A172 (cell line): ENCODE measurements at regions not wholly inside any gene's neighbourhood (a gene's known extent, or its start where the extent isn't known, plus 50 kb on each side); places are given as distances from the start of the nearest gene placed in this dataset.

ENCODE experiments used
- DNase-seq: peaks from one replicate; pipeline ENCODE4 v3.0.0-alpha.2; 2015; ENCODE audit warnings: low spot score

DNA sequence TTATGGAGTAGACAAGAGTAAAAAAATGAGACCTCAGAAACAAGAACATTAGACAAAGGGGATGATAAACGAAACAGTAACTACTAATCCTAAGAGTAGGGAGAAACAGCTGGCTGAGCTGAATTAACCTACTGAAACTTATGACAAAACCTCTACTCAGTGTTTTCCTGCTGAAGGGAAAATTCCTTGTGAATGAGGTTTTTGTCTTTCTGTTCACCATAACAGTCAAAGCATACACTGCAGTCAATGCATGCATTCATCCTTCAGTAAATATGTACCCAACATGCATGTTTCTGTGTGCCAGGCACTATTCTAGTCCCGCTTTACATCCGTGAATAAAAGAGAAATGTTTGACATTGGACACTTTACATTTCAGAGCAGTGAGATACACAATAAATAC lies 805.6 kb upstream of the KLHL29 start:
- DNase-seq, result no peak

DNA sequence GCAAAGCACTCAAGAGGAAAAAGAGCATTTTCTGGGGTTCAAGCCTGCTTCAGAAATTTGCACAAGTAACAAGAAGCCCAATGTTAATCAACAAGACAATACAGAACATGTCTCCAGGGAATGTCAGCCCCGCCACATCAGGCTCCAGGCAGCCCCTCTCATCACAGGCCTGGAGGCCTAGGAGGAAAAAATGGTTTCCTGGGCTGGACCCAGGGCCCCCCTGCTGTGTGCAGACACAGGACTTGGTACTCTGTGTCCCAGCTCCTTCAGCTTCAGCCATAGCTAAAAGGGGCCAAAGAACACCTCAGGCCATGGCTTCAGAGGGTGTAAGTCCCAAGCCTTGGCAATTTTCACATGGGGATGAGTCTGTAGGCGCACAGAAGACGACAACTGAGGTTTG lies 802.9 kb upstream of the KLHL29 start:
- DNase-seq, result no peak

DNA sequence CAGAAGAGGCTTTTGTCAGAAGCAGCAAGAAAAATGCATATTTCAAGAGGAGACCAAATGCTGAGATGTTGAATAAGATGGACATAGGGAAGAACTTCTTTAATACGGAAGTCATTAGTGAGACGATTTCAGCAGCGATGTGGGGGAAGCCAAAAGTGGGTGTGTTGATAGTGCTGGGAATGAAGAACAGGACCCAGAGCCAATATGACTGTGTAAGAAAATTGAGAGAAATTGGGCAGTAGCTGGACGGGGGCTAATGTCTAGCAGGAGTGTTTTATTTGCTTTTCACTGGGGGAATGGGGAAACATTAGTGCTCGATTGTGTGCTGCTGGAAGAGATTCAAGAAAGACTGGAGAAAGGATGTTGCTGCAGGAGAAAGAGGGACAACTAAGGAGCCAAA lies 788.7 kb upstream of the KLHL29 start:
- no peak for DNase-seq

DNA sequence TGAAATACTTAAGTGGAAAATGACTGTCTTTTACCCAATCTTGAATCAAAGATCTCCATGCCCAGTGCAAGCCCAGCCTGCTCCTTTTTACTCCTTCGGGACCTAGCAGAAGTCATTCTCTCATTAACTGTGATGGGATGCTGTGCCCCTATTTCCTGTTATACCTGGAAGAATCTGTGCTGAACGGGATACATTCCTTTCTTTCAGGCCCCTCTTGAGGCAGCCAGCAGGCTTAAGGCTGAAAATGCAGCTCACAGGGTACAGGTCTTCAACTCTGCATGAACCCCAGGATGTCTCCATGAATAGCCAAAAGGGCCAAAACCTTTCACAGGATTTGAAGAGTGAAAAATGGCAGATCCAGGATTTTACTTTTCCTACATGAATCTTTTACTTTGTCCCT lies 784.8 kb upstream of the KLHL29 start:
- DNase-seq, result no peak

- no peak for DNase-seq
Observed at GRCh38 chr2:22600999-22601398, 784.0 kb upstream of the KLHL29 start.

GRCh38 chr2:22604136-22604535 lies 780.8 kb upstream of the KLHL29 start:
- DNase-seq, result no peak

DNA sequence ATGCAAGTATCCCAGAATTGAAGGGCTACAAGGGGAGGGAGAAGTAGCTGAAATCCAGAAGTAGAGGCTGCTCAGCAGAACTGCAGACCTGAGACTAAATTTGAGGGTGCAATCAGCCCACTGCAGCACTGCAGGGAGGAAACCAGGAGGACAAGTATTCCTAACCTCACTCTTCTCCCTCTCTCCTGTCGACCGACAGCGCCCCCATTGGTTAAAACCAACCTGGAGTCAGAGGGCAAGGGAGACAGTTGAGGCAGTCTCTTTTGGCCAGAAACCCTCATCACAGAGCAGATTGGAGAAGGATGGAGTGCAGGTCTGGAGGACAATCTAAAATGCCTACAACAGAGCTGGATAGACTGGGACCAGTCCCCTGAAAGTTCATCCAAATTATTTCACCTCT lies 768.9 kb upstream of the KLHL29 start:
- DNase-seq, result no peak

DNA sequence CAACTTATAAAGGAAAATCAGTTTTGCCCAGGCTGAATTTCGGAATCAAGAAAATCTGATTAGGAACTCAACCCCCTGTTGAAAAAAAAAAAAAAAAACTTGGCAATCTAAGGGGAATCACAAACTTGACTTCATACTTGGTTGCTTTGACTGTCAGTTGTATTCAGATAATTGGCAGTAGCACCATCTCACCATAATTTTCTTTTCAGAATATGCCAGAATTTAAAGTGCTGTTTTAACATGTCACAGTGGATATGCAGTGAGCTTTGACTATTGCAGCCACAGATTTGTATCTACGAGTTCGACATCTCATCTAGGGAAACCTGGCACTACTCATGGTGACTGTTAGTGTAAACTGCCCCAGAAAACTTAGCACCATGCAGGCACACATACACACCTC lies 761.4 kb upstream of the KLHL29 start:
- no peak for DNase-seq

DNA sequence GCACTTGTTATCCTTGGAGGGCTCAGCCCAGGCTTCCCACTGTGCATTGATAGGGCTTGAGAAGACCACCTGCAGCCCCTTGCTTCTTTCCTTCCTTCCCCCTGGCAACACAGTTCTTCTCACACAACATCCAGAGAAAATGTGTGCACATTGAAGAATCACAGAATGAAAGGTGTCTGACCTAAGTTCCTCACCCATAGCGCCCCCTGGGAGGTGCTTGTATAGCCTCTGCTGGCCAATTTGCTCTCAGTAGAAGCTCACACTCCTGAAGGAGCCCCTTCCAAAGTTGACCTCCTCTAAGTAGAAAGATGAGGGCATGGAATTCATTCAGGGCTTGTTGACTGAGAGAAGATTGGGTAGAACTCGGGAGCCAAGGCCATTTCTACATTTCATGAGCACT lies 758.4 kb upstream of the KLHL29 start:
- no peak for DNase-seq

DNA sequence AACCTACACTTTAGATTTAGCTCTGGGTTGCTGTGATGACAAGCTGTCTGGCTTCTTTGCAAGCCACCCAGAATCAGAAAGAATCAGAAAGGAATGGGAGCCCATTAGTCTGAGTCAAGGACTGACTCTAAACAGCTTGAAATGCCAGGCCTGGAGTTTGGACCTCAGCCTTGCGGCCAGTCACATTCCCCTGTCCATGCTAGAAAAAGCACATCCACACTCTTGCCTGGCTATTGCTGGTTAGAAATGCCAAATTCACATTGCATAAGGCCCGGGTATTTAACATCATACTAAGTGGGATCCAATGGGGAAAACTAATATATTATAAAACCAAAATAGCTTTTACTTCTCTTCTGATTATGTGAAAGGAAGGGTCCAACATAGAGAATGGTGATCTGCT lies 756.8 kb upstream of the KLHL29 start:
- no peak for DNase-seq

DNA sequence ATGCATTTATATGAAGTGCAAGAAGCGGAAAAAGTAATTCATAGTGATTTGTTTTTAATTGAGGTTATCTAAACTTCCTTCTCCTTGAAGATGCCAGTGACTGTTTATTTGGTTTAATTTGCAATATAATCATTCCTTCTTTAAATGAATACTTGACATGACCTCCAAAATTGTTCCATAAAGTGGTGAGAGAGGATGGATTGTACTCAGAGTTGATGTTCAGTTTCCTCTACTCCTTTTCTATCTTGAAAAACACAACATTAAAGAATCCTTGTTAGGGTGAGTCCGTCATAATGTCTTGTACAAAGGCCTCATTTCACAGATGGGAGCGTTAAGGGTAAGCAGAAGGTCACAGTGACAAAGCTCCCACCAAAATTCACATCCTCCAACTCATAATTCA lies 756.1 kb upstream of the KLHL29 start:
- no peak for DNase-seq

DNA sequence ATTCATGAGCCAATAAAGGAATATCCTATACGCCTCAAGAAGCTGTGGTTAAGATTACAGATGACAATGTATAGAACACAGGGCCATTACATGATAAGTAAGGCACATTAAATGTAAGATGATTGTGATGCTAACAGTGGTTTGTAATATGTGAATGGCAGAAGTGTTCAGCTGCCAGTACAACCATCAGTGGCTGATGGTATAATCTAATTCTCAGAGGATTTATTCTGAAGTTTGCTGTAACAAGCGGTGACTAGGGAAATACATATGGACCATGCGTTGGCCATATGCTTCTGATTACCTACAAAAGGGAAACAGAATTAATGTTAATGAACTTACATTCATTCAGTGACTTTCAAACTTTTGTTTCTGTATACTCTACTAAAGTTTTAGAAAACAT lies 750.8 kb upstream of the KLHL29 start:
- DNase-seq, result no peak

GRCh38 chr2:22656426-22656825 lies 728.6 kb upstream of the KLHL29 start:
- DNase-seq, result no peak

DNA sequence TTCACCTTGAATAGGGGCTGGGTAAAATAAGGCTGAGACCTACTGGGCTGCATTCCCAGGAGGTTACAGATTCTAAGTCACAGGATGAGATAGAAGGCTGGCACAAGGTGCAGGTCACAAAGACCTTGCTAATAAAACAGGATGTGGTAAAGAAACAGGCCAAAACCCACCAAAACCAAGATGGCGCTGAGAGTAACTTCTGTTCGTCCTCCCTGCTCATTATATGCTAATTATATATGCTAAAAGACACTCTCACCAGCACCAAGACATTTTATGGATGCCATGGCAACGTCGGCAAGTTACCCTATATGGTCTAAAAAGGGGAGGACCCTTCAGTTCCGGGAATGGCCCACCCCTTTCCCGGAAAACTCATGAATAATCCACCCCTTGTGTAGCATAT lies 711.5 kb upstream of the KLHL29 start:
- no peak for DNase-seq

GRCh38 chr2:22683914-22684313 lies 701.1 kb upstream of the KLHL29 start:
- DNase-seq, result no peak

DNA sequence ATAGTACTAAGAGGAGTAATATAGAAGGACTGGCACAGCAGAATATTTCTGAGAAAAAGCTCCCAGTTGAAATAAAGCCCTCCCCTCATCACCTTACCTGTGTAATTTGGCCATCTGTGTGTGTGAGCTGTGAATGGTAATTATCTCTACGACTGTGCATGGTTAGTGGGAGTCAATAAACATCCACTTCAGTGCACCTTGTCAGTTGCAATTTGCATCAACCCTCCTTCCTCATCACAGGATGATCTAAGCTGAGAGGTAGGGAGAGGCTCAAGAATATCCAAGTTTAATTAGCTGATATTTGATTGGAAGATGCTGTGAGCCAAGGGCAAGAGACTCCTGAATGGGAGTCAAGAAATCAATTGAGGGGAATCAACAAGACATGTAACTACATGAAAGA lies 694.9 kb upstream of the KLHL29 start:
- no peak for DNase-seq

DNA sequence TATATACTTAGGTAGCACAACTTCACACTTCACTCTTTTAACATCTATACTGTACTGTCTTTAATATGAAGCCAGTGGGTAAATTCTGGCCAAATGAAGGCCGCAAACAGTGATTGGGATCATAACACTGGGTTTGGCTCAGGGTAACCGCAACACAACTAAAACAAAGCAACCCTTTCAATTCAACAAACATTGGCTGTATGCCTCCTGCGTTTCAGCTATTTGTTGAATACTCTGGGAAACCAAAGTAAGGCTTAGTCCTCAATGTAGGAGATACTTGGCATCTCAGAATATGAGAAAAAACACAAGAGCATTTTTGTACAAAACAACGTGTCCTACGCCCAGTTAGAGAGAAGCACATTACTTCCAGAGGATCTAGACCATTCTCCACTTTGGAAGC lies 693.3 kb upstream of the KLHL29 start:
- no peak for DNase-seq

DNA sequence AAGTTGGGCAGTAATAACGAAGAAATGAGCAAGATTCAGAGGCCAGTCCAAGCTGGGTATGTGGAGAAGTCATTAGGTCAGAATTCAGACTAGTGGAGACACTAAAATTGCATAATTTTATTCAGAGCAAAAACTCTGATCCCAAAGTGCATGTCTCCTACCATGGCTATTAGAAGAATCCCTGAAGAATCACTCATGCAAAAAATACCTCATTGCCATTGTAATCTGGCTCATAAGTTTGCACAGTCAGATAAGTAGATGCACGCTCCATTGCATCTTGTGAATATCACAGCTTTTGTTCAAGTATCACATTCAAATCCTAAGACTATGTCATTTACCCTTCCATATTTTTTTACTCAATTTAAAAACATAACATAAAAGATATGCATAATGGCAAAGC lies 692.2 kb upstream of the KLHL29 start:
- DNase-seq, result no peak

DNA sequence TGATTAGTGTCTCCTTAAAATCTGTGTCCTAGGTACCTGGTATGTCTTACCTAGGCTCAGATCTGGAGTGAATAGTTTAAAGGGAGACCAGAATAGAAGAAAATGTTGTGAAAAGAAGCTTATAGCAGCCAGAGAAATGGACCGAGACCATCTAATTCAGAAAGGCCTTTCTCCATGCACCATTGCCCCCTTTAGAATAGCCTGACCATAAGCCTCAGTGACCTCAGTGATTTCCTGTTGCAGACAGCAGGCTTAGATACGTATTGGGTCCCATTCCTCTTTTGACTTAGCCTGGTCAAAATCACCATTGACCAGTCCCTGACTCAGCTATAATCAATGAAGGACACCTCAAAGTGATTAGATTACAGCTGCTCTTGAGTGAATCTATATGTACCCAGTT lies 690.7 kb upstream of the KLHL29 start:
- DNase-seq, result no peak

GRCh38 chr2:22694856-22695255 lies 690.1 kb upstream of the KLHL29 start:
- no peak for DNase-seq

DNA sequence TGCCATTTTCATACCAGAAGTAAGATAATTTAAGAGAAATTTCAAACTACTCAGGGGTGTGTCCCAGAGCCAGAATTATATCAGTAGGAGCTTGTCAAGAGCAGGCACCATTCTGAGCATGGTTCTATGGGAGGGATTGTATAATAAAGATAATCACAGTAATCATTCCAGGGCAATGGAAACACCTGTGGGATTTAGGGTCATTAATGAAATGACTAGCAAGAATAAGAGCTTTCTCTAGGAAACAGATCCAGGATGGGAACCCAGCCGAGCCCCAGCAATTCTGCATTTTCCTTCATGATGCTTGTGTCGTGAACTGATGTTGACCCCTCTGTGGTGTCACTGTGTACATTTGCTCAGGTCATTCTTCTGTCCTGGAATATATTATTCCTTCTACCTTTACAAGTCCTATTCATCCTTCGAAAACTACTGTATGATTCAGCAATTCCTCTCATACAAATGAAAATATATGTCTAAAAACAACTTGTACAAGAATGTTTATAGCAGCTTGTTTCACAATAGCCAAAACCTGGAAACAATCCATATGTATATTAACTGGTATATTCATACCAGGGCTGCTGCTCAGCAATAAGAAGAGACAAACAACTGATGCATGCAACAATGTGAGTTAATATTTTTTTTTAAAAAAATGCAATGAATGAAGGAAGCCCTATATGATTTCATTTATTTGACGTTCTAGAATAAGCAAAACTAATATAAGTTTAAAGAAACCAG lies 687.8 kb upstream of the KLHL29 start:
- DNase-seq, result no peak

DNA sequence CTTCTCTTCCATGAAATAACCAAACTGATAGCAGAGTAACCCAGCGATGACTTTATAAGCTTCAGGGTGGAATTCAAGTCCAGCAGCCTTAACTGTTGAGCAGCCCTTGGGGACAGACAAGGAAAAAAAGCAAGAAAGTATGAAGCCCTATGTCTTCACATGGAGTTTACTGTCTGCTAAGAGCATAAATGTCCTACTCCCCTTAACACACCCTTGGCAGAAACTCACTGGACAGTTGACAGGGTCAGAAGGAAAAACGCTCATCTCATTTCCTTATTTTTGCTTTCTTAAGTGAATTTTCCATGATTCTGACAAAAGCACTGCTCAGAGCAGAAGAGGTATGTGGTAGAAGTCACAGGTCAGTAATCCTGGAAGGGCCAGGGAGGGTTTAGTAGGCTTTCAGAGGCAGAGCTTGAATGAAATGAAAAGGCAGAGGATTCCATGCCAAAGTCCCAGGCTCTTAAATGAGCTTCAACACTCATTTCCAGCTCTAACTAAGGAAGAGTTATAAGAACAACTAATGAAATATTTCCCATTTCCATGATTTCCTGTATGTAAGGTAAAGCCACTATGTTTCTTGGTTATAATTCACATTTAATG lies 683.3 kb upstream of the KLHL29 start:
- no peak for DNase-seq

- DNase-seq, result no peak
Observed at GRCh38 chr2:22703286-22703920, 681.6 kb upstream of the KLHL29 start.

DNA sequence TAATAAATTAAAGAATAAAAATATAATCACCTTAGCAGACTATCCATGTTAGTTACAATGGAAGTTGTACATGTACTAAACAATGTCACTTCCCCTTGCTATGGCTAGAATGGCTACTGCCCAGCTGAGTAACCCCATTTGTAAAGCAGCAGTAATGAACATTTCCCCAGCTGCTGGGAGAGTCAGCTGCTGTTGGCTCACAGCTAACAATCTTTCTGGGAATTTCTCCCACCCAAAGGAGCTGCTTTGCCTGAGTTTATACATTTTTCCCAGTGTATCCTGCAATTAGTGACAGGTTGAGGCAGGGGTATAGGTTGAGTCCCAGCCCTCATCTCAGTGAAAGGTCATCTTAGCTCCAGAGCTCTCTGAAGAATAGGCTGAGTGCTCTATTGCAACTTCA lies 665.6 kb upstream of the KLHL29 start:
- DNase-seq, result no peak
